DOHH2 (cell line): ENCODE measurements at regions not wholly inside any gene's neighbourhood (a gene's known extent, or its start where the extent isn't known, plus 50 kb on each side); places are given as distances from the start of the nearest gene placed in this dataset.

Experiments
- H3F3A ChIP-seq: fragments of 200-600 bp; sonication (generic), shearing (Covaris generic); 2 replicates; pipeline ENCODE4 v1.6.0; 2016; ENCODE audit warnings: antibody characterized with exemption, mild to moderate bottlenecking; ENCODE audit not compliant: control insufficient read depth, insufficient read depth
- H3K27ac ChIP-seq: fragments of 200-600 bp; sonication (generic); 2 replicates; pipeline ENCODE4 v1.5.1; 2014; ENCODE audit warnings: low read depth, mild to moderate bottlenecking, low read length, moderate library complexity
- H3K27me3 ChIP-seq: fragments of 200-600 bp; sonication (generic); 2 replicates; pipeline ENCODE4 v1.6.1; 2014; ENCODE audit warnings: mild to moderate bottlenecking, low read length, mixed read lengths; ENCODE audit not compliant: control insufficient read depth
- H3K36me3 ChIP-seq: fragments of 200-600 bp; sonication (generic); 2 replicates; pipeline ENCODE4 v1.6.1; 2014; ENCODE audit warnings: mild to moderate bottlenecking, low read length, moderate library complexity, mixed read lengths; ENCODE audit not compliant: control insufficient read depth
- H3K4me1 ChIP-seq: fragments of 200-600 bp; sonication (generic); 2 replicates; pipeline ENCODE4 v1.6.1; 2014; ENCODE audit warnings: mild to moderate bottlenecking, low read length, mixed read lengths; ENCODE audit not compliant: control insufficient read depth
- H3K4me2 ChIP-seq: fragments of 200-600 bp; sonication (generic); 2 replicates; pipeline ENCODE4 v1.6.0; 2014; ENCODE audit warnings: mild to moderate bottlenecking, low read length, moderate library complexity
- H3K4me3 ChIP-seq: fragments of 200-600 bp; sonication (generic); 2 replicates; pipeline ENCODE4 v1.5.1; 2014; ENCODE audit warnings: mild to moderate bottlenecking, low read length, mixed read lengths
- H3K79me2 ChIP-seq: fragments of 200-600 bp; sonication (generic); 2 replicates; pipeline ENCODE4 v1.6.1; 2014; ENCODE audit warnings: mild to moderate bottlenecking, low read length, mixed read lengths; ENCODE audit not compliant: control insufficient read depth
- H3K9me2 ChIP-seq: fragments of 200-600 bp; sonication (generic); replicated peaks from 2 replicates; pipeline ENCODE4 v1.6.1; 2014; ENCODE audit warnings: mild to moderate bottlenecking, low read length, mixed read lengths; ENCODE audit not compliant: control insufficient read depth
- H3K9me3 ChIP-seq: fragments of 200-600 bp; sonication (generic); 2 replicates; pipeline ENCODE4 v1.6.1; 2014; ENCODE audit warnings: antibody characterized with exemption, low read length, mixed read lengths; ENCODE audit not compliant: control insufficient read depth, insufficient read depth
- H4K20me1 ChIP-seq: fragments of 200-600 bp; sonication (generic); 2 replicates; pipeline ENCODE4 v1.6.0; 2014; ENCODE audit warnings: low read depth, mild to moderate bottlenecking, antibody characterized with exemption, low read length, moderate library complexity; ENCODE audit not compliant: control insufficient read depth, insufficient read depth
- EZH2phosphoT487 ChIP-seq: fragments of 200-600 bp; sonication (generic); IDR thresholded peaks from 2 replicates; pipeline ENCODE4 v1.6.1; 2017; ENCODE audit warnings: borderline replicate concordance, mild to moderate bottlenecking, antibody characterized with exemption, low read length, moderate library complexity, mixed read lengths
- TF ChIP-seq, protein P1 (sequence below): fragments of 200-600 bp; sonication (generic); IDR thresholded peaks from one replicate; pipeline ENCODE4 v1.5.1; 2014; ENCODE audit warnings: antibody characterized with exemption, mild to moderate bottlenecking, low read depth, low read length; ENCODE audit not compliant: poor library complexity, severe bottlenecking

DNA sequence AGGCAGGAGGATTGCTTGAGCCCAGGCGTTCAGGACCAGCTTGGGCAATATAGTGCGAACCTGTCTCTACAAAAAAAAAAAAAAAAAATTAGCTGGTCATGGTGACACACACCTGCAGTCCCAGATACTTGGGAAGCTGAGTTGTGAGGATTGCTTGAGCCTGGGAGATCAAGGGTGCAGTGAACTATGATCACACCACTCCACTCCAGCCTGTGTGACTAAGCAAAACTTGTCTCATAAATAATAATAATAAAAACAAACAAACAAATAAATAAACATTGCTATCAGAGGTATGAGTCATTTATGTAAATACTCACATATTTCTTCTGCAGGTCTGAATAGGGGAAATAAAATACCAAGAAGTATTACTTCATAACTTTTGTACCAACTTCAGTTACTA lies 1372.7 kb upstream of the AGA start:
- Histone ChIP-seq H3K36me3 (no peaks in the 10 kb centered on the region), H3K79me2 (no peaks in the 10 kb centered on the region), H3K4me3 (no peak overlapping the region), H3K27me3 (no peaks in the 10 kb centered on the region), H4K20me1 (no peaks in the 10 kb centered on the region), H3K4me1 (no peaks in the 10 kb centered on the region), H3K27ac (no peak overlapping the region), H3K9me3 (no peaks in the 10 kb centered on the region), H3F3A (no peaks in the 10 kb centered on the region), H3K4me2 (no peak overlapping the region), H3K9me2 (no peaks in the 10 kb centered on the region)
- TF ChIP-seq, protein P1, sequence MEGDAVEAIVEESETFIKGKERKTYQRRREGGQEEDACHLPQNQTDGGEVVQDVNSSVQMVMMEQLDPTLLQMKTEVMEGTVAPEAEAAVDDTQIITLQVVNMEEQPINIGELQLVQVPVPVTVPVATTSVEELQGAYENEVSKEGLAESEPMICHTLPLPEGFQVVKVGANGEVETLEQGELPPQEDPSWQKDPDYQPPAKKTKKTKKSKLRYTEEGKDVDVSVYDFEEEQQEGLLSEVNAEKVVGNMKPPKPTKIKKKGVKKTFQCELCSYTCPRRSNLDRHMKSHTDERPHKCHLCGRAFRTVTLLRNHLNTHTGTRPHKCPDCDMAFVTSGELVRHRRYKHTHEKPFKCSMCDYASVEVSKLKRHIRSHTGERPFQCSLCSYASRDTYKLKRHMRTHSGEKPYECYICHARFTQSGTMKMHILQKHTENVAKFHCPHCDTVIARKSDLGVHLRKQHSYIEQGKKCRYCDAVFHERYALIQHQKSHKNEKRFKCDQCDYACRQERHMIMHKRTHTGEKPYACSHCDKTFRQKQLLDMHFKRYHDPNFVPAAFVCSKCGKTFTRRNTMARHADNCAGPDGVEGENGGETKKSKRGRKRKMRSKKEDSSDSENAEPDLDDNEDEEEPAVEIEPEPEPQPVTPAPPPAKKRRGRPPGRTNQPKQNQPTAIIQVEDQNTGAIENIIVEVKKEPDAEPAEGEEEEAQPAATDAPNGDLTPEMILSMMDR, result no peak
- no peak for TF ChIP-seq EZH2phosphoT487

DNA sequence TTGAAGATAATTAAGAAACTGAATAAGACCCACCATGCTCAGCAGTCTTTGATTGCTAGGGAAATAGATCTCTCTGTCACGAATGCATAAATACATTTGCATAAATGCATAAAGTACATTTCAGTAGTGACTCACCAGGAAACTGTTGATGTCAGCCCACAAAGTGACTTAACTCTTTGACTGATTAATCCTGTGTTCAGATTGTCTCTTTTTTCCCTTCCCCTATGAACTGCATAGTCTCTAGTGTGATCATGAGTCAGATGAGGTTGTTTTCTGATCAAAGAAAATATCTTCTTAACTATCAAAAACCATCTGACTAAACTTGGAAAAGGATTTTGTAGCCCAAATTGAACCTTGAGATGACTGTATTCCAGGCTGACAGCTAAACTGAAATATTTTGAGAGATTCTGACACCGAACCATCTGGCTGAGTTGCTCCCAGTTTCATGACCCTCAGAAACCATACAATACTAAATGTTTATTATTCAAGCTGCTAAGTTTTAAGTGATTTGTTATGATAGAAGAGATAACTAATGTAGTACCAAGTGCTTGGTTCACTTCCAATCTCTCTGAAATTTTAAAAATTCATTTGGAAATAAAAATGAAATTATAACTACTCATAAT lies 1381.5 kb upstream of the AGA start:
- H3K79me2 ChIP-seq, result no peaks in the 10 kb centered on the region
- H4K20me1 ChIP-seq, result no peaks in the 10 kb centered on the region
- no peak overlapping the region for H3K27ac ChIP-seq
- no peak overlapping the region for H3K4me2 ChIP-seq
- no peaks in the 10 kb centered on the region for H3F3A ChIP-seq
- H3K9me2 ChIP-seq, result no peaks in the 10 kb centered on the region
- no peaks in the 10 kb centered on the region for H3K9me3 ChIP-seq
- no peak overlapping the region for H3K4me3 ChIP-seq
- H3K27me3 ChIP-seq, result no peaks in the 10 kb centered on the region
- H3K36me3 ChIP-seq, result no peaks in the 10 kb centered on the region
- TF ChIP-seq, protein P1, result no peak
- TF ChIP-seq EZH2phosphoT487, result no peak
- no peaks in the 10 kb centered on the region for H3K4me1 ChIP-seq

DNA sequence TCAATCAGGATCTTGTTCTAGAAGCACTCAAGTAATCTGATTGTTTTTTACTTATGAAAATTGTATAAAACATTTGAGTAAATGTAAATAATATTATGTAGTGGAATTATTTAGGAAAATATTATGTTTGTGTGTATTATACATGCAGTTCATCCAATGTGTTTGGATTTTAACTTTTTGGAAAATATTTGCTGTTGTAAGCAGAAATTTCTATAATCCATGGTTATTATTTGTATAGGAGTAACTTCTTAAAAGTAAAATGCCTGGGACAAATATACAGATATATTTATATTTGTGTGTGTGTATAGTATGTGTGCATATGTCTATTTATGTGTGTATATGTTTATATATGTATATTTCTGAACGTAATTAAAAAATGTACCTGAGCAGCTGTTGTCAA lies 1394.6 kb upstream of the AGA start:
- Histone ChIP-seq H3K9me2 (no peaks in the 10 kb centered on the region), H3K27me3 (no peaks in the 10 kb centered on the region), H3K4me2 (no peak overlapping the region), H3K9me3 (no peaks in the 10 kb centered on the region), H4K20me1 (no peaks in the 10 kb centered on the region), H3K4me3 (no peak overlapping the region), H3K79me2 (no peaks in the 10 kb centered on the region), H3F3A (no peaks in the 10 kb centered on the region), H3K36me3 (no peaks in the 10 kb centered on the region), H3K27ac (no peak overlapping the region), H3K4me1 (no peaks in the 10 kb centered on the region)
- TF ChIP-seq, protein P1, result no peak
- TF ChIP-seq EZH2phosphoT487, result no peak
